ENCODE measurements at regions not wholly inside any gene's neighbourhood (a gene's known extent, or its start where the extent isn't known, plus 50 kb on each side); places are given as distances from the start of the nearest gene placed in this dataset.

DNA sequence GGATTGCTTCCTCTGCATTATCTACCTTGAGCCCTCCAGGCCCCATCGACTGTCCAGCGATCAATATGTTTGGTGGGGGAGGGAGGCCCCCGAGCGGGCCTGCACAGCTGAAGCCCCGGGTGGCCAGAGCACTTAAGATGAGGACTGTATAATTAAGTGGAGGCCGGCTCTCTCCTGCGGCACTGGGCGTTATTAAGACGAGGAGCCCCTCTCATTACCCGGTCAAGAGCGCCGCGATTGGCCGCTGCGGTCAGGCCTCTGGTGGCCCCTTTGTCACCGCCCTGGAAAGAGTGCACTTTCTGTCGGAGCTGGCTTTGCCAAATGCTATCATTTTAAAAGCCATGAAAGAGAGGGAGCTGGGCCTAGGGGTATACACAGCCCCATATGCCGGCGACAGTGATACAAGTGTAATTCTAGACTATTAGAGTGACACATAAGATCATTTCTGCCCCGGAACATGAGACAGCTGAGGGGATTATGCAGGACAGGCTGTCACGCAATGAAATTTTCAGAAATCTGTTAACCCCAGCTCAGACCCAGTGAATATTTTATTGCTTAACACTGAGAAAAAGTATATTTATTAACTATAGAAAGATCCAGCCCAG, 106.3 kb upstream of the IRX1 start:
- TF ChIP-seq, protein P1, sequence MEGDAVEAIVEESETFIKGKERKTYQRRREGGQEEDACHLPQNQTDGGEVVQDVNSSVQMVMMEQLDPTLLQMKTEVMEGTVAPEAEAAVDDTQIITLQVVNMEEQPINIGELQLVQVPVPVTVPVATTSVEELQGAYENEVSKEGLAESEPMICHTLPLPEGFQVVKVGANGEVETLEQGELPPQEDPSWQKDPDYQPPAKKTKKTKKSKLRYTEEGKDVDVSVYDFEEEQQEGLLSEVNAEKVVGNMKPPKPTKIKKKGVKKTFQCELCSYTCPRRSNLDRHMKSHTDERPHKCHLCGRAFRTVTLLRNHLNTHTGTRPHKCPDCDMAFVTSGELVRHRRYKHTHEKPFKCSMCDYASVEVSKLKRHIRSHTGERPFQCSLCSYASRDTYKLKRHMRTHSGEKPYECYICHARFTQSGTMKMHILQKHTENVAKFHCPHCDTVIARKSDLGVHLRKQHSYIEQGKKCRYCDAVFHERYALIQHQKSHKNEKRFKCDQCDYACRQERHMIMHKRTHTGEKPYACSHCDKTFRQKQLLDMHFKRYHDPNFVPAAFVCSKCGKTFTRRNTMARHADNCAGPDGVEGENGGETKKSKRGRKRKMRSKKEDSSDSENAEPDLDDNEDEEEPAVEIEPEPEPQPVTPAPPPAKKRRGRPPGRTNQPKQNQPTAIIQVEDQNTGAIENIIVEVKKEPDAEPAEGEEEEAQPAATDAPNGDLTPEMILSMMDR (IDR thresholded peaks at IDR 0.05) = no peak
- DNase-seq = no peak
- Histone ChIP-seq H3K36me3 (replicated peaks in 1 of 2; ENCODE audit: control insufficient read depth in 1 of 2, insufficient read depth in 2 of 2, low read length in 2 of 2) (no peaks in the 10 kb centered on the region), H2AFZ (ENCODE audit: insufficient read depth, low read depth, low read length, poor library complexity, severe bottlenecking) (no peak overlapping the region), H3K27me3 (ENCODE audit: control insufficient read depth in 2 of 2, insufficient read depth in 2 of 2, low read length in 2 of 2) (no peaks in the 10 kb centered on the region), H3K9ac (ENCODE audit: insufficient read depth, low read length, poor library complexity, severe bottlenecking) (no peak overlapping the region), H3K4me3 (replicated peaks in 1 of 3; ENCODE audit: low read depth in 2 of 3, low read length in 3 of 3) (no peak overlapping the region), H3K4me1 (ENCODE audit: control insufficient read depth in 1 of 2, insufficient read depth in 2 of 2, low read length in 2 of 2) (no peaks in the 10 kb centered on the region), H4K20me1 (ENCODE audit: insufficient read depth, low read length) (no peaks in the 10 kb centered on the region), H3K9me3 (replicated peaks in 1 of 2; ENCODE audit: control insufficient read depth in 1 of 2, insufficient read depth in 1 of 2, low read length in 2 of 2) (peaks cover 0 to 7% of the 10 kb centered on the region in 2 donors), H3K79me2 (ENCODE audit: insufficient read depth, low read length) (no peaks in the 10 kb centered on the region), H3K4me2 (replicated peaks; ENCODE audit: extremely low read depth, low read length, poor library complexity, severe bottlenecking) (no peak overlapping the region), H3K27ac (ENCODE audit: low read depth in 1 of 2, low read length in 2 of 2) (no peak overlapping the region)
- H3K27me3 Mint-ChIP-seq (ENCODE audit: low read depth in 3 of 3) = peaks cover 0 to 3% (median 1%) of the 10 kb centered on the region in 3 donors
- H3K9me3 Mint-ChIP-seq = peaks cover 0 to 8% (median 3%) of the 10 kb centered on the region in 7 donors
- H3K4me3 Mint-ChIP-seq = no peak overlapping the region
- intact Hi-C loops (cut with micrococcal nuclease) = no loop called here
- H3K36me3 Mint-ChIP-seq = no peaks in the 10 kb centered on the region
- no peaks in the 10 kb centered on the region for H3K4me1 Mint-ChIP-seq
- WGBS (ENCODE audit: insufficient coverage) = 87% methylated on average over 12 of the region's 21 CpGs
- no peak overlapping the region for H3K27ac Mint-ChIP-seq

DNA sequence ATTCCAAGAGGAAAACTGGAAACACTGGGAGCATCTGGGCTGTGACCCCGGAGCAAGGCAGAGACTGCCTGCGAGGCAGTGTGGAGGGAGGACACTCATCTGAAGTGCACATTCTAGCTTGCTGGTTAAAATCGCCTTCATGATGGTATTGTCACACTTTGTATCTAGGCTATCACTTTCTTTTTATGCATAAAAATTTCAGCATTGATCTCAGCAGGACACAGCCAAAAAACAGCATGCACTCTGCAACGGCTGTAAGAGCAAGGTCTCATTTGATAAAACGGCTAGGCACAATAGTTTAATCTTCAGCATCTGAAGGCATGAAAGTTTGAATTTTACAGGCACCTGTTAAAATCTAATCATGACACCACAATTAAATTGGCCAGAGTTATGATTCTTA, 110.8 kb upstream of the IRX1 start:
- no peaks in the 10 kb centered on the region for H3K79me2 ChIP-seq (ENCODE audit: insufficient read depth, low read length)
- no peak overlapping the region for H2AFZ ChIP-seq (ENCODE audit: insufficient read depth, low read depth, low read length, poor library complexity, severe bottlenecking)
- H3K4me1 ChIP-seq (ENCODE audit: control insufficient read depth in 1 of 2, insufficient read depth in 2 of 2, low read length in 2 of 2) = no peaks in the 10 kb centered on the region
- H4K20me1 ChIP-seq (ENCODE audit: insufficient read depth, low read length) = no peaks in the 10 kb centered on the region
- no peak for DNase-seq
- intact Hi-C loops (cut with micrococcal nuclease) = no loop called here
- no peak overlapping the region for H3K4me2 ChIP-seq (replicated peaks; ENCODE audit: extremely low read depth, low read length, poor library complexity, severe bottlenecking)
- no peaks in the 10 kb centered on the region for H3K36me3 Mint-ChIP-seq
- WGBS (ENCODE audit: insufficient coverage) = 87% methylated on average over 4 of the region's 5 CpGs
- no peak overlapping the region for H3K4me3 Mint-ChIP-seq
- peaks cover 1 to 2% (median 2%) of the 10 kb centered on the region in 3 donors for H3K27me3 Mint-ChIP-seq (ENCODE audit: low read depth in 3 of 3)
- H3K36me3 ChIP-seq (replicated peaks in 1 of 2; ENCODE audit: control insufficient read depth in 1 of 2, insufficient read depth in 2 of 2, low read length in 2 of 2) = no peaks in the 10 kb centered on the region
- TF ChIP-seq, protein P1 (IDR thresholded peaks at IDR 0.05) = no peak
- no peak overlapping the region for H3K4me3 ChIP-seq (replicated peaks in 1 of 3; ENCODE audit: low read depth in 2 of 3, low read length in 3 of 3)
- H3K9me3 ChIP-seq (replicated peaks in 1 of 2; ENCODE audit: control insufficient read depth in 1 of 2, insufficient read depth in 1 of 2, low read length in 2 of 2) = peaks cover 11 to 13% of the 10 kb centered on the region in 2 donors
- no peaks in the 10 kb centered on the region for H3K4me1 Mint-ChIP-seq
- no peak overlapping the region for H3K9ac ChIP-seq (ENCODE audit: insufficient read depth, low read length, poor library complexity, severe bottlenecking)
- H3K27me3 ChIP-seq (ENCODE audit: control insufficient read depth in 2 of 2, insufficient read depth in 2 of 2, low read length in 2 of 2) = no peaks in the 10 kb centered on the region
- no peak overlapping the region for H3K27ac ChIP-seq (ENCODE audit: low read depth in 1 of 2, low read length in 2 of 2)
- peaks cover 1 to 13% (median 6%) of the 10 kb centered on the region in 7 donors for H3K9me3 Mint-ChIP-seq
- H3K27ac Mint-ChIP-seq = no peak overlapping the region
